Heart left ventricle (tissue), 16 donors: ENCODE measurements at regions not wholly inside any gene's neighbourhood (a gene's known extent, or its start where the extent isn't known, plus 50 kb on each side); places are given as distances from the start of the nearest gene placed in this dataset.
"Not testable (repeated sequence)": the region's sequence is repeated elsewhere in the genome, so short reads cannot be mapped to it uniquely, and the experiment has no call there.

Experiments
- ATAC-seq, 4 donors: fragments of 200-7000 bp; cut with Tn5 transposase; one replicate each; pipeline ENCODE4 v1.9.1; 2020 to 2022; ENCODE audit warnings: moderate library complexity in 4 of 4, mild to moderate bottlenecking in 3 of 4, moderate number of reproducible peaks in 1 of 4
- DNase-seq, 5 donors: peaks; one replicate each; pipeline ENCODE4 v3.0.0-alpha.2; 2020
- H3K27ac ChIP-seq, 12 donors: fragments of 200-600 bp; sonication (generic) in 4 of 12; one replicate each; pipeline versions ENCODE4 v1.5.0 to v1.8.0; 2016 to 2022; ENCODE audit warnings: mild to moderate bottlenecking in 2 of 12
- H3K27me3 ChIP-seq, 9 donors: fragments of 200-600 bp; sonication (generic) in 2 of 9; one replicate each; pipeline versions ENCODE4 v1.5.1 to v1.8.0; 2016 to 2022; ENCODE audit warnings: mild to moderate bottlenecking in 3 of 9
- H3K36me3 ChIP-seq, 9 donors: fragments of 200-600 bp; sonication (generic) in 2 of 9; one replicate each; pipeline versions ENCODE4 v1.5.0 to v1.8.0; 2018 to 2022; ENCODE audit warnings: mild to moderate bottlenecking in 2 of 9
- H3K4me1 ChIP-seq, 12 donors: fragments of 200-600 bp; sonication (generic) in 4 of 12; one replicate each; pipeline versions ENCODE4 v1.5.0 to v1.8.0; 2016 to 2022; ENCODE audit warnings: mild to moderate bottlenecking in 3 of 12
- H3K4me3 ChIP-seq, 12 donors: fragments of 200-600 bp; sonication (generic) in 4 of 12; one replicate each; pipeline versions ENCODE4 v1.5.0 to v1.8.0; 2017 to 2022; ENCODE audit warnings: mild to moderate bottlenecking in 9 of 12, moderate library complexity in 4 of 12
- H3K9me3 ChIP-seq, 12 donors: fragments of 200-600 bp; sonication (generic) in 4 of 12; one replicate each; pipeline versions ENCODE4 v1.5.0 to v1.8.0; 2016 to 2022; ENCODE audit warnings: mild to moderate bottlenecking in 1 of 12
- CTCF ChIP-seq, 12 donors: fragments of 200-600 bp; sonication (generic) in 4 of 12; IDR thresholded peaks; one replicate each; pipeline versions ENCODE4 v1.5.0 to v1.8.0; 2018 to 2022; ENCODE audit warnings: antibody characterized with exemption in 12 of 12, mild to moderate bottlenecking in 5 of 12
- POLR2A ChIP-seq, 2 donors: fragments of 450-650 bp; IDR thresholded peaks; one replicate each; pipeline ENCODE4 v1.6.1; 2017; ENCODE audit warnings: antibody characterized with exemption in 2 of 2, mild to moderate bottlenecking in 2 of 2, moderate library complexity in 2 of 2
- WGBS, 4 donors: extraction: QIAGEN DNeasy Blood & Tissue Kit in 2 of 4; methylation state at CpG; one replicate each; pipeline versions ENCODE4 v1.1.5 to v1.1.7; 2013 to 2018; 5-methylcytosine and 5-hydroxymethylcytosine counted together
- intact Hi-C, 10 donors: fragments of 100-400 bp; cut with DNase I; formaldehyde crosslinking; loops; one replicate each; pipeline versions ENCODE4 v1.11.1 to v1.14.2; 2022
- donor health status: ischemic (EF 13 %, LVEDD 7.1; RV severe dilation, severe dysfunction).
- donor health status: healthy with polysubstance abuse.
- donor health status: DM: no; HTN: yes; CAD: no.
- donor health status: DM: no; HTN: no; CAD: no.
- donor health status: ischemic (EF 25% LVEDD 6.9; RV normal size, moderate dysfunction).
- donor health status: ischemic (EF 25% LVEDD 5.7; RV mildly dilated, moderate dysfunction).
- donor health status: healthy.
- donor health status: DM: yes; HTN: yes; CAD: no.
- donor health status: ischemic (EF 35%, LVEDD 5.7; RV mildly dilated, moderate dysfunction).
- donor health status: nonischemic (EF 11% LVEDD 7.7; RV severe dilation, severe dysfunction).
- donor health status: DM: yes; HTN: yes; CAD: no.
- donor health status: PGD.
- donor health status: ischemic (EF 29% LVEDD 5.4; RV normal size, mild dysfunction).
- donor health status: nonischemic (EF 23%, LVEDD 6.1; RV moderate dilation, normal function).

DNA sequence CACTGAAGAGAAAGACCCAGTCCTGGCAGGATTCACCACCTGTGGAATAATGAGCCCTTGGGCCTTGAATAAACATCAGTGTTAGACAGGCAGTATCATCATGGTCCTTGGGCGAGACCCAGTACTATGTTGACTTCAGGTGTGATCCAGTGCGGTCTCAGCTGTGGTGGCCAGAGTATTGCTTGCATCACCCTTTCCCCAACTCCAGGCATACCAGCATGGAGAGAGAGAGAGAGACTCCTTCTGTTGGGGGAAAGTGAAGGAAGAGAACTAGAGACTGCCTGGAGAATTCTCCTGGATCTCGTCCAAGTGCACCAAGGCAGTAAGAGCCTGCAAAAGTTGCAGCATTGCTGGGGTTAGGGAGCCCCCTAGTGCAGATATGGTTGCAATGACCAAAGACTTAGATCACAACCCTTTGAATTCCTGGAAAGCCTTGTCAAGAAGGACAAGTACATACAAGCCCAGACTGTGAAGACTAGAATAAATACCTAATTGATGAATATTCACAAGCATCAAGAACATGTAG, 61.1 kb upstream of the VAMP7 start:
- intact Hi-C loops = loop anchor here in 6 of 10 donors (5.0 to 10.0 kb wide), 2 partner anchors 725 to 728 kb away; no protein-coding TSS in a partner anchor
- ATAC-seq = peak; percentile 58 to 86 (median 79)
- H3K4me3 ChIP-seq = no peak overlapping the region
- H3K4me1 ChIP-seq = no peaks in the 10 kb centered on the region
- DNase-seq = peak in 4 of 5 donors; percentile 61 to 72 (median 68)
- H3K27me3 ChIP-seq = peaks cover 0 to 7% (median 0%) of the 10 kb centered on the region in 9 donors
- no peak overlapping the region for H3K27ac ChIP-seq
- no peaks in the 10 kb centered on the region for H3K36me3 ChIP-seq
- TF ChIP-seq POLR2A (IDR thresholded peaks at IDR 0.05) (no peak), CTCF (IDR thresholded peaks at IDR 0.05) (peak; percentile 43 to 76 (median 64))
- WGBS, 4 donors = 56 to 63% (median 58%) methylated on average over 3 of the region's 3 CpGs
- peaks cover 0 to 5% (median 0%) of the 10 kb centered on the region in 12 donors for H3K9me3 ChIP-seq

GRCh38 chrX:155819525-155819924, 61.6 kb upstream of the VAMP7 start:
- Histone ChIP-seq H3K27me3 (peaks cover 0 to 7% (median 0%) of the 10 kb centered on the region in 9 donors), H3K9me3 (peaks cover 0 to 10% (median 0%) of the 10 kb centered on the region in 12 donors), H3K27ac (no peak overlapping the region), H3K36me3 (no peaks in the 10 kb centered on the region), H3K4me3 (no peak overlapping the region), H3K4me1 (no peaks in the 10 kb centered on the region)
- ATAC-seq (no peak), DNase-seq (no peak)
- intact Hi-C loops = loop anchor here in 1 of 10 donors (5.0 kb wide), 1 partner anchor 727 kb away; no protein-coding TSS in a partner anchor
- TF ChIP-seq CTCF (IDR thresholded peaks at IDR 0.05) = no peak
- TF ChIP-seq POLR2A (IDR thresholded peaks at IDR 0.05) = no peak

GRCh38 chrX:155814391-155814790, 66.8 kb upstream of the VAMP7 start:
- DNase-seq, H3K27me3 ChIP-seq, H3K36me3 ChIP-seq, ATAC-seq, H3K4me1 ChIP-seq, H3K4me3 ChIP-seq, H3K27ac ChIP-seq, intact Hi-C loops: not testable (repeated sequence)
- H3K9me3 ChIP-seq = peaks cover 0 to 16% (median 0%) of the 10 kb centered on the region in 12 donors
- 81 to 92% (median 85%) methylated on average over 8 of the region's 8 CpGs for WGBS, 4 donors

DNA sequence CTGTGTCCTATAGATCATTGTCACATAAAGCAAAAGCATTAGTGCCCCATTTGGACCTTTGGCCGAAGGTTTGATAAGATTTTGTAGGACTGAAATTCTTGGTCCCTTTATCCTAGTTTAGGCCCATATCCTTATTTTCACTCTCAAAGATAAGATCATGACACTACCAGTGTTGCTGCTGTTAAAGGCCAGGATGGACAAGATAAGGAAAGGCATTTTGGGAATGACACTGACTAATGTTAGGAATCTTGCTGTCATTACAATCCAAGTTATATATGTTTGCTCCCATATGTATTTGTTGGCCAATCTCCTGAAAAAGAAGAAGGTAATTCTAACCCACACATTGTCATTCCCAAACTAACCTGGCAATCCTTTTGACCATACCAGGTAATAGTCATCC, 101.3 kb upstream of the VAMP7 start:
- WGBS, 4 donors = 54 to 75% (median 69%) methylated on average over 1 of the region's 1 CpG
- Histone ChIP-seq H3K27ac (no peak overlapping the region), H3K36me3 (no peaks in the 10 kb centered on the region), H3K27me3 (no peaks in the 10 kb centered on the region), H3K4me3 (no peak overlapping the region), H3K4me1 (no peaks in the 10 kb centered on the region), H3K9me3 (no peaks in the 10 kb centered on the region)
- intact Hi-C loops = no loop called here
- TF ChIP-seq CTCF (IDR thresholded peaks at IDR 0.05) (no peak), POLR2A (IDR thresholded peaks at IDR 0.05) (no peak)
- ATAC-seq (no peak), DNase-seq (no peak)
